SU-DHL-6 (cell line): ENCODE measurements at regions not wholly inside any gene's neighbourhood (a gene's known extent, or its start where the extent isn't known, plus 50 kb on each side); places are given as distances from the start of the nearest gene placed in this dataset.

Experiments
- H2AFZ ChIP-seq: fragments of 200-600 bp; sonication (generic); 2 replicates; pipeline ENCODE4 v1.6.1; 2014; ENCODE audit warnings: low read depth, mild to moderate bottlenecking, moderate library complexity, mixed read lengths, antibody characterized with exemption, low read length; ENCODE audit not compliant: severe bottlenecking
- H3F3A ChIP-seq: fragments of 200-600 bp; shearing (Covaris generic); 2 replicates; pipeline ENCODE4 v1.6.0; 2016; ENCODE audit warnings: antibody characterized with exemption, mild to moderate bottlenecking; ENCODE audit not compliant: insufficient read depth
- H3K27ac ChIP-seq: fragments of 200-600 bp; sonication (generic); 2 replicates; pipeline ENCODE4 v1.5.1; 2016; ENCODE audit warnings: low read depth, mild to moderate bottlenecking, low read length, moderate library complexity, mixed read lengths
- H3K27me3 ChIP-seq: fragments of 200-600 bp; sonication (generic), shearing (Covaris generic); 2 replicates; pipeline ENCODE4 v1.6.0; 2014; ENCODE audit warnings: mild to moderate bottlenecking, low read length
- H3K36me3 ChIP-seq: fragments of 200-600 bp; sonication (generic); 2 replicates; pipeline ENCODE4 v1.6.1; 2014; ENCODE audit warnings: mild to moderate bottlenecking, low read length, mixed read lengths
- H3K4me2 ChIP-seq: fragments of 300-600, 200-600 bp; shearing (Covaris generic), sonication (generic); 2 replicates; pipeline ENCODE4 v1.6.0; 2014; ENCODE audit warnings: low read length, low read depth, mild to moderate bottlenecking; ENCODE audit not compliant: poor library complexity, severe bottlenecking
- H3K4me3 ChIP-seq: fragments of 200-600 bp; sonication (generic); 2 replicates; pipeline ENCODE4 v1.5.1; 2014; ENCODE audit warnings: antibody characterized with exemption, low read length, mild to moderate bottlenecking, mixed read lengths; ENCODE audit not compliant: insufficient read depth, poor library complexity, severe bottlenecking
- H3K79me2 ChIP-seq: fragments of 200-600 bp; sonication (generic); 2 replicates; pipeline ENCODE4 v1.6.1; 2014; ENCODE audit warnings: mild to moderate bottlenecking, low read length, moderate library complexity; ENCODE audit not compliant: insufficient read depth
- H3K9ac ChIP-seq: fragments of 200-600 bp; sonication (generic); 2 replicates; pipeline ENCODE4 v1.7.0; 2014; ENCODE audit warnings: mild to moderate bottlenecking, low read length
- H3K9me2 ChIP-seq: fragments of 200-600 bp; sonication (generic); replicated peaks from 2 replicates; pipeline ENCODE4 v1.6.1; 2014; ENCODE audit warnings: low read length; ENCODE audit not compliant: insufficient read depth
- H3K9me3 ChIP-seq: fragments of 200-600 bp; sonication (generic); 2 replicates; pipeline ENCODE4 v1.6.1; 2014; ENCODE audit warnings: low read length, mixed read lengths; ENCODE audit not compliant: insufficient read depth
- H4K20me1 ChIP-seq: fragments of 200-600 bp; sonication (generic); 2 replicates; pipeline ENCODE4 v1.6.1; 2014; ENCODE audit warnings: low read depth, mild to moderate bottlenecking, antibody characterized with exemption, low read length, moderate library complexity, mixed read lengths
- CTCF ChIP-seq: fragments of 200-600 bp; sonication (generic); IDR thresholded peaks from one replicate; pipeline ENCODE4 v1.5.1; 2017; ENCODE audit warnings: antibody characterized with exemption, mild to moderate bottlenecking, low read length, moderate library complexity; ENCODE audit not compliant: insufficient read depth, poor library complexity, severe bottlenecking
- EZH2phosphoT487 ChIP-seq: fragments of 200-600 bp; sonication (generic), shearing (Covaris generic); conservative IDR thresholded peaks from 2 replicates; pipeline ENCODE4 v1.6.1; 2018; ENCODE audit warnings: mild to moderate bottlenecking, antibody characterized with exemption, low read length, moderate library complexity, mixed read lengths

- Histone ChIP-seq H3F3A (no peaks in the 10 kb centered on the region), H3K9ac (no peak overlapping the region), H3K27me3 (no peaks in the 10 kb centered on the region), H3K9me2 (no peaks in the 10 kb centered on the region), H3K36me3 (no peaks in the 10 kb centered on the region), H4K20me1 (no peaks in the 10 kb centered on the region), H3K4me3 (no peak overlapping the region), H3K27ac (no peak overlapping the region), H3K4me2 (no peak overlapping the region), H3K79me2 (no peaks in the 10 kb centered on the region), H2AFZ (peak overlapping the region; percentile 74), H3K9me3 (no peaks in the 10 kb centered on the region)
- TF ChIP-seq CTCF (no peak), EZH2phosphoT487 (no peak)
Observed at GRCh38 chr6:68235326-68235784, 399.7 kb upstream of the ADGRB3 start.

GRCh38 chr6:68233623-68234022 lies 401.5 kb upstream of the ADGRB3 start:
- no peaks in the 10 kb centered on the region for H3K36me3 ChIP-seq

GRCh38 chr6:68229566-68229965 lies 405.5 kb upstream of the ADGRB3 start:
- Histone ChIP-seq H3K9me2 (no peaks in the 10 kb centered on the region), H3K9me3 (no peaks in the 10 kb centered on the region), H2AFZ (no peak overlapping the region), H3F3A (no peaks in the 10 kb centered on the region), H3K27ac (no peak overlapping the region), H3K9ac (no peak overlapping the region), H3K36me3 (no peaks in the 10 kb centered on the region), H3K79me2 (no peaks in the 10 kb centered on the region), H3K27me3 (no peaks in the 10 kb centered on the region), H3K4me2 (no peak overlapping the region), H4K20me1 (no peaks in the 10 kb centered on the region), H3K4me3 (no peak overlapping the region)
- TF ChIP-seq CTCF (no peak), EZH2phosphoT487 (no peak)

More at GRCh38 chr6:68233623-68234022, 401.5 kb upstream of the ADGRB3 start:
- no peaks in the 10 kb centered on the region for H3K9me3 ChIP-seq
- no peaks in the 10 kb centered on the region for H3K79me2 ChIP-seq
- no peak overlapping the region for H3K4me2 ChIP-seq
- no peak overlapping the region for H3K27ac ChIP-seq
- no peaks in the 10 kb centered on the region for H3K9me2 ChIP-seq
- H3F3A ChIP-seq: no peaks in the 10 kb centered on the region
- no peaks in the 10 kb centered on the region for H3K27me3 ChIP-seq
- no peak overlapping the region for H3K9ac ChIP-seq
- H4K20me1 ChIP-seq: no peaks in the 10 kb centered on the region
- no peak overlapping the region for H2AFZ ChIP-seq
- H3K4me3 ChIP-seq: no peak overlapping the region
- TF ChIP-seq EZH2phosphoT487 (no peak), CTCF (no peak)
